ENCODE measurements at regions not wholly inside any gene's neighbourhood (a gene's known extent, or its start where the extent isn't known, plus 50 kb on each side); places are given as distances from the start of the nearest gene placed in this dataset.

GRCh38 chr2:19507137-19507536, 148.7 kb upstream of the OSR1 start:
- H3K27me3 Mint-ChIP-seq = peaks cover 5 to 42% of the 10 kb centered on the region in 2 donors
- Histone ChIP-seq H3K27me3 (ENCODE audit: insufficient read depth, low read length, poor library complexity, severe bottlenecking) (no peaks in the 10 kb centered on the region), H3K4me1 (ENCODE audit: insufficient read depth, low read length) (no peaks in the 10 kb centered on the region), H3K9me3 (ENCODE audit: low read length) (no peaks in the 10 kb centered on the region), H3K36me3 (ENCODE audit: insufficient read depth, low read length) (no peaks in the 10 kb centered on the region), H3K27ac (ENCODE audit: low read depth, low read length) (no peak overlapping the region), H3K4me3 (ENCODE audit: low read length) (no peak overlapping the region)
- ChIA-PET CTCF (no interaction called here), POLR2A (no interaction called here)
- H3K4me3 Mint-ChIP-seq = no peak overlapping the region
- DNase-seq = no peak
- H3K36me3 Mint-ChIP-seq = no peaks in the 10 kb centered on the region
- no peaks in the 10 kb centered on the region for H3K9me3 Mint-ChIP-seq
- no peaks in the 10 kb centered on the region for H3K4me1 Mint-ChIP-seq
- no peak overlapping the region for H3K27ac Mint-ChIP-seq

GRCh38 chr2:19505199-19506136, 147.0 kb upstream of the OSR1 start:
- CTCF ChIA-PET = no interaction called here
- H3K27ac ChIP-seq (ENCODE audit: low read depth, low read length) = no peak overlapping the region
- H3K36me3 Mint-ChIP-seq = no peaks in the 10 kb centered on the region

GRCh38 chr2:19504400-19505198, 146.2 kb upstream of the OSR1 start:
- no peak overlapping the region for H3K27ac Mint-ChIP-seq
- no peaks in the 10 kb centered on the region for H3K36me3 ChIP-seq (ENCODE audit: insufficient read depth, low read length)
- H3K36me3 Mint-ChIP-seq = no peaks in the 10 kb centered on the region
- H3K4me3 Mint-ChIP-seq = no peak overlapping the region
- no peaks in the 10 kb centered on the region for H3K4me1 Mint-ChIP-seq
- no peaks in the 10 kb centered on the region for H3K4me1 ChIP-seq (ENCODE audit: insufficient read depth, low read length)
- DNase-seq = no peak
- H3K4me3 ChIP-seq (ENCODE audit: low read length) = no peak overlapping the region
- POLR2A ChIA-PET = no interaction called here
- no peaks in the 10 kb centered on the region for H3K27me3 ChIP-seq (ENCODE audit: insufficient read depth, low read length, poor library complexity, severe bottlenecking)
- CTCF ChIA-PET = no interaction called here
- no peaks in the 10 kb centered on the region for H3K9me3 Mint-ChIP-seq
- H3K27me3 Mint-ChIP-seq = peaks cover 5 to 42% of the 10 kb centered on the region in 2 donors
- no peak overlapping the region for H3K27ac ChIP-seq (ENCODE audit: low read depth, low read length)
- H3K9me3 ChIP-seq (ENCODE audit: low read length) = no peaks in the 10 kb centered on the region

More at GRCh38 chr2:19505199-19506136, 147.0 kb upstream of the OSR1 start:
- no peak overlapping the region for H3K4me3 Mint-ChIP-seq
- POLR2A ChIA-PET = no interaction called here
- no peak for DNase-seq
- H3K9me3 Mint-ChIP-seq = no peaks in the 10 kb centered on the region
- H3K36me3 ChIP-seq (ENCODE audit: insufficient read depth, low read length) = no peaks in the 10 kb centered on the region
- no peak overlapping the region for H3K4me3 ChIP-seq (ENCODE audit: low read length)
- no peaks in the 10 kb centered on the region for H3K9me3 ChIP-seq (ENCODE audit: low read length)
- H3K4me1 Mint-ChIP-seq = no peaks in the 10 kb centered on the region
- no peaks in the 10 kb centered on the region for H3K4me1 ChIP-seq (ENCODE audit: insufficient read depth, low read length)
- peaks cover 5 to 42% of the 10 kb centered on the region in 2 donors for H3K27me3 Mint-ChIP-seq
- no peak overlapping the region for H3K27ac Mint-ChIP-seq
- no peaks in the 10 kb centered on the region for H3K27me3 ChIP-seq (ENCODE audit: insufficient read depth, low read length, poor library complexity, severe bottlenecking)

GRCh38 chr2:19503915-19504314, 145.5 kb upstream of the OSR1 start:
- no peaks in the 10 kb centered on the region for H3K9me3 Mint-ChIP-seq
- Histone ChIP-seq H3K9me3 (ENCODE audit: low read length) (no peaks in the 10 kb centered on the region), H3K36me3 (ENCODE audit: insufficient read depth, low read length) (no peaks in the 10 kb centered on the region), H3K27ac (ENCODE audit: low read depth, low read length) (no peak overlapping the region), H3K27me3 (ENCODE audit: insufficient read depth, low read length, poor library complexity, severe bottlenecking) (no peaks in the 10 kb centered on the region), H3K4me3 (ENCODE audit: low read length) (no peak overlapping the region), H3K4me1 (ENCODE audit: insufficient read depth, low read length) (no peaks in the 10 kb centered on the region)
- H3K36me3 Mint-ChIP-seq = no peaks in the 10 kb centered on the region
- POLR2A ChIA-PET = no interaction called here
- H3K4me1 Mint-ChIP-seq = no peaks in the 10 kb centered on the region
- no peak overlapping the region for H3K4me3 Mint-ChIP-seq
- no peak for DNase-seq
- peaks cover 5 to 40% of the 10 kb centered on the region in 2 donors for H3K27me3 Mint-ChIP-seq
- CTCF ChIA-PET = no interaction called here
- no peak overlapping the region for H3K27ac Mint-ChIP-seq

GRCh38 chr2:19503406-19503805, 145.0 kb upstream of the OSR1 start:
- Mint-ChIP-seq H3K27ac (no peak overlapping the region), H3K36me3 (no peaks in the 10 kb centered on the region), H3K27me3 (peaks cover 5 to 37% of the 10 kb centered on the region in 2 donors), H3K4me1 (no peaks in the 10 kb centered on the region), H3K9me3 (no peaks in the 10 kb centered on the region), H3K4me3 (no peak overlapping the region)
- ChIA-PET CTCF (no interaction called here), POLR2A (no interaction called here)
- no peak overlapping the region for H3K4me3 ChIP-seq (ENCODE audit: low read length)
- no peak for DNase-seq
- H3K36me3 ChIP-seq (ENCODE audit: insufficient read depth, low read length) = no peaks in the 10 kb centered on the region
- H3K27ac ChIP-seq (ENCODE audit: low read depth, low read length) = no peak overlapping the region
- no peaks in the 10 kb centered on the region for H3K27me3 ChIP-seq (ENCODE audit: insufficient read depth, low read length, poor library complexity, severe bottlenecking)
- H3K9me3 ChIP-seq (ENCODE audit: low read length) = no peaks in the 10 kb centered on the region
- no peaks in the 10 kb centered on the region for H3K4me1 ChIP-seq (ENCODE audit: insufficient read depth, low read length)

- H3K36me3 ChIP-seq (ENCODE audit: insufficient read depth, low read length) = no peaks in the 10 kb centered on the region
- H3K9me3 Mint-ChIP-seq = no peaks in the 10 kb centered on the region
- no peaks in the 10 kb centered on the region for H3K27me3 ChIP-seq (ENCODE audit: insufficient read depth, low read length, poor library complexity, severe bottlenecking)
- H3K4me3 ChIP-seq (ENCODE audit: low read length) = no peak overlapping the region
- no peak overlapping the region for H3K27ac ChIP-seq (ENCODE audit: low read depth, low read length)
- ChIA-PET POLR2A (no interaction called here), CTCF (no interaction called here)
- no peaks in the 10 kb centered on the region for H3K9me3 ChIP-seq (ENCODE audit: low read length)
- peaks cover 3 to 17% of the 10 kb centered on the region in 2 donors for H3K27me3 Mint-ChIP-seq
- no peaks in the 10 kb centered on the region for H3K4me1 Mint-ChIP-seq
- no peak overlapping the region for H3K27ac Mint-ChIP-seq
- H3K36me3 Mint-ChIP-seq = no peaks in the 10 kb centered on the region
- no peak for DNase-seq
- no peaks in the 10 kb centered on the region for H3K4me1 ChIP-seq (ENCODE audit: insufficient read depth, low read length)
- H3K4me3 Mint-ChIP-seq = no peak overlapping the region
Measured at GRCh38 chr2:19500126-19500525, 141.7 kb upstream of the OSR1 start.

GRCh38 chr2:19496646-19497045, 138.2 kb upstream of the OSR1 start:
- no peaks in the 10 kb centered on the region for H3K36me3 ChIP-seq (ENCODE audit: insufficient read depth, low read length)
- no peak for DNase-seq
- no peak overlapping the region for H3K4me3 Mint-ChIP-seq
- H3K36me3 Mint-ChIP-seq = no peaks in the 10 kb centered on the region
- H3K4me1 Mint-ChIP-seq = no peaks in the 10 kb centered on the region
- POLR2A ChIA-PET = no interaction called here
- H3K4me1 ChIP-seq (ENCODE audit: insufficient read depth, low read length) = no peaks in the 10 kb centered on the region
- H3K9me3 ChIP-seq (ENCODE audit: low read length) = no peaks in the 10 kb centered on the region
- H3K27me3 Mint-ChIP-seq = peaks cover 12% of the 10 kb centered on the region in 2 donors
- H3K4me3 ChIP-seq (ENCODE audit: low read length) = no peak overlapping the region
- CTCF ChIA-PET = no interaction called here
- no peak overlapping the region for H3K27ac ChIP-seq (ENCODE audit: low read depth, low read length)
- H3K27ac Mint-ChIP-seq = peak overlapping the region in 1 of 8 donors; percentile 61
- H3K9me3 Mint-ChIP-seq = no peaks in the 10 kb centered on the region
- no peaks in the 10 kb centered on the region for H3K27me3 ChIP-seq (ENCODE audit: insufficient read depth, low read length, poor library complexity, severe bottlenecking)

GRCh38 chr2:19494241-19494640, 135.8 kb upstream of the OSR1 start:
- H3K9me3 ChIP-seq (ENCODE audit: low read length) = no peaks in the 10 kb centered on the region
- H3K4me1 ChIP-seq (ENCODE audit: insufficient read depth, low read length) = no peaks in the 10 kb centered on the region
- DNase-seq = no peak
- H3K36me3 ChIP-seq (ENCODE audit: insufficient read depth, low read length) = no peaks in the 10 kb centered on the region
- Mint-ChIP-seq H3K9me3 (no peaks in the 10 kb centered on the region), H3K27me3 (peaks cover 19 to 29% of the 10 kb centered on the region in 2 donors), H3K27ac (no peak overlapping the region), H3K4me3 (no peak overlapping the region), H3K36me3 (peaks cover 0 to 2% (median 0%) of the 10 kb centered on the region in 3 donors), H3K4me1 (no peaks in the 10 kb centered on the region)
- no peak overlapping the region for H3K27ac ChIP-seq (ENCODE audit: low read depth, low read length)
- no peaks in the 10 kb centered on the region for H3K27me3 ChIP-seq (ENCODE audit: insufficient read depth, low read length, poor library complexity, severe bottlenecking)
- no peak overlapping the region for H3K4me3 ChIP-seq (ENCODE audit: low read length)
- POLR2A ChIA-PET = no interaction called here
- CTCF ChIA-PET = no interaction called here

Data from CD8-positive, alpha-beta memory T cell (primary cell).